ENCODE measurements at regions not wholly inside any gene's neighbourhood (a gene's known extent, or its start where the extent isn't known, plus 50 kb on each side); places are given as distances from the start of the nearest gene placed in this dataset.

DNA sequence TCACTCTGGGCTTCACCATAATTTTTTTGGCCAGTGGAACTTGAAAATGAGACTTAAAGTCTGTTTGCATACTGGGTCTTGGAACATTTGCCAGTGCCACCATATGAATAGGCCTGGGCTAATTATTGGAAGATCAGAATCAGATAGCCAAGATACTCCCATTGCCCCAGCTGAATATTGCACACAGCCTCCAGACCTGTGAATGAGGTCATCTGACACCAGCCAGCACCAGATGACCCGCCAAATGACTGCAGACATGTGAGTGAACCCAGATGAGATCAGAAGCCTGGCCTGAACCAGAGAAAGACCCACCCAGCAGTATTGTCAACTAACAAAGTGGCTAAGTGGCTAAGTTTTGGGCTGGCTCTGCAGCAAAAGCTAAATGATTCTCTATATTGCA, 220.5 kb upstream of the MPDZ start:
- DNase-seq: no peak
- H3K27ac Mint-ChIP-seq (ENCODE audit: unreplicated experiment): peak overlapping the region; percentile 15
- TF ChIP-seq, protein P1, sequence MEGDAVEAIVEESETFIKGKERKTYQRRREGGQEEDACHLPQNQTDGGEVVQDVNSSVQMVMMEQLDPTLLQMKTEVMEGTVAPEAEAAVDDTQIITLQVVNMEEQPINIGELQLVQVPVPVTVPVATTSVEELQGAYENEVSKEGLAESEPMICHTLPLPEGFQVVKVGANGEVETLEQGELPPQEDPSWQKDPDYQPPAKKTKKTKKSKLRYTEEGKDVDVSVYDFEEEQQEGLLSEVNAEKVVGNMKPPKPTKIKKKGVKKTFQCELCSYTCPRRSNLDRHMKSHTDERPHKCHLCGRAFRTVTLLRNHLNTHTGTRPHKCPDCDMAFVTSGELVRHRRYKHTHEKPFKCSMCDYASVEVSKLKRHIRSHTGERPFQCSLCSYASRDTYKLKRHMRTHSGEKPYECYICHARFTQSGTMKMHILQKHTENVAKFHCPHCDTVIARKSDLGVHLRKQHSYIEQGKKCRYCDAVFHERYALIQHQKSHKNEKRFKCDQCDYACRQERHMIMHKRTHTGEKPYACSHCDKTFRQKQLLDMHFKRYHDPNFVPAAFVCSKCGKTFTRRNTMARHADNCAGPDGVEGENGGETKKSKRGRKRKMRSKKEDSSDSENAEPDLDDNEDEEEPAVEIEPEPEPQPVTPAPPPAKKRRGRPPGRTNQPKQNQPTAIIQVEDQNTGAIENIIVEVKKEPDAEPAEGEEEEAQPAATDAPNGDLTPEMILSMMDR (IDR thresholded peaks at IDR 0.05; ENCODE audit: partially characterized antibody, unreplicated experiment): no peak
- no peaks in the 10 kb centered on the region for H3K27me3 Mint-ChIP-seq (ENCODE audit: unreplicated experiment)
- no peaks in the 10 kb centered on the region for H3K36me3 Mint-ChIP-seq (ENCODE audit: unreplicated experiment)
- H3K4me1 Mint-ChIP-seq (ENCODE audit: low read depth, unreplicated experiment): peaks cover 3% of the 10 kb centered on the region
- no peaks in the 10 kb centered on the region for H3K9me3 Mint-ChIP-seq (ENCODE audit: unreplicated experiment)
- H3K4me3 Mint-ChIP-seq (ENCODE audit: unreplicated experiment): no peak overlapping the region

DNA sequence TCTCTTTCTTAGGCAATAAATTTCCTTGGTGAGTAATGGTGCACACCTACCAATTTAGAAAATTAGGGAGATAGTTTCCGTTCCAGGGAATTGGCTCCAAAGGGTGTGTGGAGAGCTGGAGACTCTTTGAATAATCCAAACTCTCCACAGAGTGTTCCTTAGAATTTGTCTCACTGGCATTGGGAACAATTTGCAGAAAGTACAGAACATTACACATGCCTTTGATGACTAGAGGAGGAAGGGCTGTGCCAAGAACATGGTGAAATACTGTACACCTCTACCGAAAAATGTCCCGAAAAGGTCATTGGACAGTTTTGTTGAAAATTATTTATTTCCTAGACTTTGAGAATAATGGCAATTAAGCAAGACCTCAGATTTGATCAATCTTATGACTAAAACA, 214.2 kb upstream of the MPDZ start:
- Mint-ChIP-seq H3K27ac (ENCODE audit: unreplicated experiment) (no peak overlapping the region), H3K4me3 (ENCODE audit: unreplicated experiment) (no peak overlapping the region), H3K4me1 (ENCODE audit: low read depth, unreplicated experiment) (no peaks in the 10 kb centered on the region), H3K27me3 (ENCODE audit: unreplicated experiment) (no peaks in the 10 kb centered on the region), H3K9me3 (ENCODE audit: unreplicated experiment) (no peaks in the 10 kb centered on the region), H3K36me3 (ENCODE audit: unreplicated experiment) (no peaks in the 10 kb centered on the region)
- TF ChIP-seq, protein P1 (IDR thresholded peaks at IDR 0.05; ENCODE audit: partially characterized antibody, unreplicated experiment): no peak
- no peak for DNase-seq

DNA sequence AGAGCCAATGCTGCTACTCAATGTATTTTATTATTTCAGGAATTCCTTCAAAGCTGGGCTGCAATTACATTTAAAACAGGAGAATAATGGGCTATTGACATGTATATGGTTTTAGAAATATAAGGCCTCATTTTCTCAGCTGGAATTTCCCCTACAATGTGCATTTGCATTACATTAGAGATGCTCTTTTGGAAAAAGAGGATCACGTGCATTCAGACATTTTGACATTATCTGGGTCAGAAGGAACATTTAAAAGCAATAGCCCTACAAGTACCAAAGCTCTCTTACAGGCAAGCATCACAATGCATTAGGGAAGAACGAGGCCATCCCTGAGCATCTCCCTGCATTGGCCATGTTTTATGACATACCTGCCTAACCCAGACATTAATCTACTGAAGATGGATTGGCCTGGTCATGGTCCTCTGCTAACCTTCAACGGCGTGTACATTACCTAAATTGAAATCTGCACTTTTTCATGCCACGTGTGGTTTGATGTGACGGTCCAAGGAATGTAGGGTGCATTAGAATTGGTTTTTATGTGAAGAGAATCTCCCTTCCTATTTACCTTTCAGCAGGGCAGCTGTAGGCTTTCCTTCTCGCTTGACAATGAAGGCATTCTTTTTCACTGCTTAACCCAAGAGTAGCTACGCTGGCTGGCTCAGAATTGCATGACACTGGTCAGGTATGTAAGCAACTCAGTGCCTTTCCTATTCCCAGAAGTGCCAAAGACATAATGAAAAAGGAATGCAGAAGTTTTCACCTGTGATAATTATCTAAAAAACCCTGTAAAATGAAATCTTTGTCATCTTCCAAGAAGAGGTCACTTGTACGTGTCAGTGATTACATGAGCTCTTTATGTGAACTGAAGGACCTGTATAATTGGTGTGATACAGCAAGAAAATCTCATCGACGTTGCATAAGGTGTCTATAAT, 212.3 kb upstream of the MPDZ start:
- no peaks in the 10 kb centered on the region for H3K27me3 Mint-ChIP-seq (ENCODE audit: unreplicated experiment)
- DNase-seq: no peak
- H3K4me1 Mint-ChIP-seq (ENCODE audit: low read depth, unreplicated experiment): no peaks in the 10 kb centered on the region
- TF ChIP-seq, protein P1 (IDR thresholded peaks at IDR 0.05; ENCODE audit: partially characterized antibody, unreplicated experiment): no peak
- H3K27ac Mint-ChIP-seq (ENCODE audit: unreplicated experiment): no peak overlapping the region
- H3K36me3 Mint-ChIP-seq (ENCODE audit: unreplicated experiment): no peaks in the 10 kb centered on the region
- H3K4me3 Mint-ChIP-seq (ENCODE audit: unreplicated experiment): no peak overlapping the region
- no peaks in the 10 kb centered on the region for H3K9me3 Mint-ChIP-seq (ENCODE audit: unreplicated experiment)

DNA sequence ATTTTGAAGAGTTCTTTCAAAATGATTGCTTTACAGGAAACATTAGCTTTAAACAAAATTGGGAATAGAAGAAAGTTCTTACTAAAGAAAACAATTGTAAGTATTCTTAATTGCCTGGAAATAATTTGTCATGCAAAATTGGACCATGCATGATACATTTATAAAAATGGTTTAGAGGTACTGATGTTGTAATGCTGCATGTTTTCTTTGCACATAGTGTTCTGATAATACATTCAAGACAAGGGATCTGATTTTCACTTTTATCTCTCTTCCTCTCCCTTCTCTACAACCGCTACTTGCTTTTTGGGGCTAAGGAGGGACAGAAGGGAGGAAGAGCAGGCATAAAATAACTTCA, 211.6 kb upstream of the MPDZ start:
- H3K36me3 Mint-ChIP-seq (ENCODE audit: unreplicated experiment): no peaks in the 10 kb centered on the region
- TF ChIP-seq, protein P1 (IDR thresholded peaks at IDR 0.05; ENCODE audit: partially characterized antibody, unreplicated experiment): no peak
- no peaks in the 10 kb centered on the region for H3K4me1 Mint-ChIP-seq (ENCODE audit: low read depth, unreplicated experiment)
- no peaks in the 10 kb centered on the region for H3K9me3 Mint-ChIP-seq (ENCODE audit: unreplicated experiment)
- DNase-seq: no peak
- H3K27ac Mint-ChIP-seq (ENCODE audit: unreplicated experiment): no peak overlapping the region
- H3K4me3 Mint-ChIP-seq (ENCODE audit: unreplicated experiment): no peak overlapping the region
- no peaks in the 10 kb centered on the region for H3K27me3 Mint-ChIP-seq (ENCODE audit: unreplicated experiment)

DNA sequence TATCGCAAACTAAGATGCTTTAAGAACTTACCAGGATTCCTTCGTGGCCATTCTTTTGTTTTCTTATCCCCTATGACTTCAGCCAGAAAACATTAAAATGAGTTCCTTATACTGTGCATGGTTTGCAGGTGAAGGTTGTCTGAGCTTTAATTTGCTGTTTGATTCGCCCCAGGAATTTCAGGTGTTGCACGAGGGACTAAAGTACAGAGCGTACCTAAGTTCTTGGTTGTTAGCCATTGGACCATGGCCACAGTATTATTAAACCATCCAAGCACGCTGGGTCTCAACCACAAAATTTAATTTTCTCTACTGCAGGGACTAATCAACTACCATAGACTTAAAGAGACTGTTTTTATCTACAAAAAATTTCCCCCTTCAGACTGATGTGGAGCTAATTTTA, 208.4 kb upstream of the MPDZ start:
- no peaks in the 10 kb centered on the region for H3K4me1 Mint-ChIP-seq (ENCODE audit: low read depth, unreplicated experiment)
- no peaks in the 10 kb centered on the region for H3K27me3 Mint-ChIP-seq (ENCODE audit: unreplicated experiment)
- no peak overlapping the region for H3K27ac Mint-ChIP-seq (ENCODE audit: unreplicated experiment)
- no peaks in the 10 kb centered on the region for H3K9me3 Mint-ChIP-seq (ENCODE audit: unreplicated experiment)
- H3K4me3 Mint-ChIP-seq (ENCODE audit: unreplicated experiment): no peak overlapping the region
- TF ChIP-seq, protein P1 (IDR thresholded peaks at IDR 0.05; ENCODE audit: partially characterized antibody, unreplicated experiment): no peak
- DNase-seq: no peak
- H3K36me3 Mint-ChIP-seq (ENCODE audit: unreplicated experiment): no peaks in the 10 kb centered on the region
